SK-N-MC (cell line): ENCODE measurements at regions not wholly inside any gene's neighbourhood (a gene's known extent, or its start where the extent isn't known, plus 50 kb on each side); places are given as distances from the start of the nearest gene placed in this dataset.

Experiments used
- EZH2 ChIP-seq: fragments of 200-600 bp; sonication (generic); IDR thresholded peaks from one replicate; pipeline ENCODE4 v1.6.1; 2017; ENCODE audit warnings: antibody characterized with exemption
- FOXP2 ChIP-seq: optimal IDR thresholded peaks from 2 replicates; pipeline ENCODE3; 2011; ENCODE audit warnings: mild to moderate bottlenecking, moderate library complexity; ENCODE audit not compliant: insufficient read depth; ENCODE audit errors: extremely low read length, control extremely low read depth
- POLR2AphosphoS5 ChIP-seq: IDR thresholded peaks from 2 replicates; pipeline ENCODE4 v1.6.1; 2012; ENCODE audit warnings: mild to moderate bottlenecking, low read depth, low read length, borderline replicate concordance

- TF ChIP-seq POLR2AphosphoS5 (no peak), EZH2 (no peak), FOXP2 (no peak)
Observed at GRCh38 chr1:193707271-193708021, 521.0 kb upstream of the B3GALT2 start.
